HG02870 (cell line): ENCODE measurements at regions not wholly inside any gene's neighbourhood (a gene's known extent, or its start where the extent isn't known, plus 50 kb on each side); places are given as distances from the start of the nearest gene placed in this dataset.

Source experiments
- ATAC-seq: cut with Tn5 transposase; IDR thresholded peaks from one replicate; pipeline ENCODE4 v1.9.1; 2021; ENCODE audit warnings: mild to moderate bottlenecking, moderate library complexity; ENCODE audit not compliant: unreplicated experiment

- no peak for ATAC-seq
These were observed 375.1 kb upstream of the ROBO2 start for GRCh38 chr3:76664816-76665215.

- no peak for ATAC-seq
These were observed 371.2 kb upstream of the ROBO2 start for GRCh38 chr3:76668653-76669052.

DNA sequence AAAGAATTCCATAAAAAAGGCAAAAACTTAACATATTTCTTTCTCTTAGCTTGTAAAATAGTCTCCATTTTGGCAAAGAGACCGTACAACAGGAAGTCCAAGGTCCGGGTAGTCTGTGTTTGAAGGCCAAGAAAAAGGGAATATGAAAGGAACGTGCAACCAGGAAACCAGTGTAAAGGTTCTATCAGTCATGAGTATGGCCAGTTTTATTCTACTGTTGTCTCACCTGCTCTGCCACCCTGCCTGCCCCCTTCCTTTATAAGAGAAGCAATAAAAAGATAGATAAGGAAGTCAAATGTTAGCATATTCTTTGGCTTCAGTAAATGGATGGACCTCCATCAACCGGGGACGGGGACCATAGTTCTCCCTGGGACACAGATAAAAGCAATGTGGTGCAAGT, 370.6 kb upstream of the ROBO2 start:
- ATAC-seq: no peak

- ATAC-seq: no peak
These were observed 366.7 kb upstream of the ROBO2 start for GRCh38 chr3:76673171-76673570.

DNA sequence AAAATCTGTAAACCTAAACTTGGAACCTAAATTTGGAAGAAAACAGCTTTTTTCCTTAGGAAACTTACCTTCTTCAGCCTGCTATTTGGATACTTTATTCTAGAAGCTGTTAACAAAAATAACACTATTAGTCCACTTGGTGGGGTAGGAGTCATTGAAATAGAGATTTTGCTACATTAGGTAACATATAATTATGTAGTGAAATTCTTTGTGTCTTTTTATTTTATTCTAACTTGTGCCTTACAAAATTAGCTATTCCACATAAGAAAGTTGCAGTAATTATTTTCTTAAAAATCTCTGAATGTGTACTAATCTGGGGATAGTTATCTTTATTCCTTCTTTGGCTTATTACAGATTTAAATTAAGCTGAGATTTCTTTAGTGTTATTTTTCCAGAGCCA, 360.4 kb upstream of the ROBO2 start:
- no peak for ATAC-seq

DNA sequence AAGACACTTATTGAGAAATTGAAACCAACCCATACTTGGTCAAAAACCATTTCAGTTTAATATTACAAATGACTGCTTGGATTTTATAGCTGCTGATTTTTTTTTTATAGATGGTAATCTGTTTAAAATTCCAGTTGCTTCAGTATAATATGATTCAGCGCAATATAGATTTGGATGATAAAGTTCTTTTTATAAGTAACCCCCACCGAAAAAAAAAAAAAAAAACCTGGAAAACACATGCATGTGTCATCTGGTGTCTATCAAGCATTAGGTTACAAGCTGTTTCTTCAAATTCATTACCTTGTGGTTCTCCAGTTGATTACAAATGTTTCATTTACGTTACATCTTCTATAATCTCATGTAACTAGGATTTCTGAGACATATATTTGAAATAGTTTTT, 356.6 kb upstream of the ROBO2 start:
- ATAC-seq: no peak

- ATAC-seq: no peak
These were observed 355.0 kb upstream of the ROBO2 start for GRCh38 chr3:76684946-76685345.

DNA sequence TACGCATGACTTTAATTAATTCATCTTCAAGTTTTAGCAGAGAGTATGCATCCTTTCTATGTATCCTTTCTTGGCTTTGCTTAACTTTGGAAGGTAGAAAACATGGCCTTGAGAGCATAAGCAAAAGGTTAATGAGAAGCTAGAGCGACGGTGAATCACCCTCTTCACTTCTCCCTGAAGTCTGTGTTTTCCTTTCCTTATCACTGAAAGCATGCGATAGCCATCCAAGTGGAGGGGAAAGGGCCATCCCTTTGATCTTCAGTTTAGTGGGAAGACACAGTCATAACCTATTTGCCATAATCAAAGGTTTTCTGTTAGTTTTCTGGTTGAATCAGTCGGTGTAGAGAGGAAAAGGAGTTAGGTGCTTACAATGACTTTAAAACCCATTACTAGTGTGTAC, 354.0 kb upstream of the ROBO2 start:
- no peak for ATAC-seq

DNA sequence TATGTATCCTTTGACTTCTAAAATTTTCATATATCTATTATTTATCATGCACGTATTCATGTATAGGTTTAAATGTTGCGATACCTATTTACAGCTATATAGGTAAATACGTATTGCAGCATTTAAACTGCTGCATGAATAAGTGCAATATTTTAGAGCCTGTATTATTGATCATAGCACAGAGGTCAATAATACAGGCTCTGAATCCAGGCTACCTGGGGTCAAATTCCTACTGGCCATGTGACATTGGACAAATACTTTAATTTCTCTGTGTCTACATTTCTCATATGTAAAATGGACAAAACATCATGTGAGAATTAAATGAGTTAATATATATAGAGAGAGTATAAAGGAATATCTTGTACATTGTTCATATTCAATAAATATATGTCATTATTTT, 352.9 kb upstream of the ROBO2 start:
- ATAC-seq: no peak

GRCh38 chr3:76694063-76694462, 345.8 kb upstream of the ROBO2 start:
- ATAC-seq: no peak

GRCh38 chr3:76698136-76698706, 341.7 kb upstream of the ROBO2 start:
- no peak for ATAC-seq

DNA sequence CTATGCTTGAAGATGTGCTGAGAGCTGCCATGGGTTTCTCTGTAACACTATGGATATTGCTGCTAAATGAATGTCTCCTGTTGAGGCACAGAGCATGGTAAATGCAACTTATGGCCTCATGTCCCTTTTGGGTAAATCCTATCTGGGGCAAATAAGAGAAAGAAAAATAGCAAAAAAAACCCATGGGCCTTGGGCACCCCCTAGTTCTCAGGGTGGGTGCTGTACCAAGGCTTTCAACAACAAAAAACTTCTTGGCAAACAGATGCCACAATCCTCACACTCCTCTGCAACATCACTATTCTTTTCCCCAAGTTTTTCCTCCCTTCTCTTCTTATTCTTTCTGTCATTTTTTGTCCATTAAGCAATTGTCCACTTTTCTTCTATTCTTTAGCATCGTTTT, 340.1 kb upstream of the ROBO2 start:
- no peak for ATAC-seq

GRCh38 chr3:76700323-76700722, 339.6 kb upstream of the ROBO2 start:
- ATAC-seq: no peak

GRCh38 chr3:76702676-76703075, 337.2 kb upstream of the ROBO2 start:
- ATAC-seq: no peak

GRCh38 chr3:76715426-76715825, 324.5 kb upstream of the ROBO2 start:
- no peak for ATAC-seq

GRCh38 chr3:76723366-76723765, 316.5 kb upstream of the ROBO2 start:
- no peak for ATAC-seq

DNA sequence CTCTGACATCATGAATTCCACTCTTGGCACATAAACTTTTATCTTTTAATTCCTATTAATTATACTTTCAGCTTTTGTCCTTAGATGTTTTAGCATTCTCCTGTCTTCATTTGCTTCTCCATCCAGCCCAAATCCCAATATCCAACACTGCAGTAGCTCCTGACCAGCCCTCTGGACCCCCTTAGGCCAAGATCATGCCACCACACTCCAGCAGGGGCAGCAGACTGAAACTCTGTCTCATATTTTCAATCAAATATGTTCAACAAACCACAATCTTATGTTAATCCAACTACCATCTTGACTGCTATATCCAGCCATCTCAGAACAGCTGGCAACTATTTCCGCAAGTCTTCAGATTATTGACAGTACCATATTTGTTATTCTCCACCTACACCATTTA, 315.8 kb upstream of the ROBO2 start:
- no peak for ATAC-seq

GRCh38 chr3:76724706-76725105, 315.2 kb upstream of the ROBO2 start:
- ATAC-seq: no peak

GRCh38 chr3:76726034-76726433, 313.9 kb upstream of the ROBO2 start:
- ATAC-seq: no peak

DNA sequence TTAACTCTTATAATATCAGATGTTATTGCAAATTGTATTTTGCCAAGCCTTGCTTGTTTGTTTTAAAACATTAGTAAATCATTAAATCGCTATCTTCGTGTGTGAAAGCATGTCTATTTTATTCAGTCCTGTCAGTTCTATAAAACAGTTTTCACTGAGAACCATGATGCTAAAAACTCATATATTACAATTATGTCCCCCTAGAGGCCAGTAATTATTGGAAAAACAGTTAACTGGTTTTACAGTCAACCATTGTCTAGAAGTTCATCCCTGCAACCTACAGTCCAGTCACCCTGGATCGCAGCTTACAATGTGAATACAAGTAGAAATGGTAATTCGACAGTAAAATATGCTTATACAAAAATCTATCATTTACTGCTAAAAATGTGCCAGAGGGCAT, 311.5 kb upstream of the ROBO2 start:
- no peak for ATAC-seq

- no peak for ATAC-seq
These were observed 308.4 kb upstream of the ROBO2 start for GRCh38 chr3:76731471-76731870.

DNA sequence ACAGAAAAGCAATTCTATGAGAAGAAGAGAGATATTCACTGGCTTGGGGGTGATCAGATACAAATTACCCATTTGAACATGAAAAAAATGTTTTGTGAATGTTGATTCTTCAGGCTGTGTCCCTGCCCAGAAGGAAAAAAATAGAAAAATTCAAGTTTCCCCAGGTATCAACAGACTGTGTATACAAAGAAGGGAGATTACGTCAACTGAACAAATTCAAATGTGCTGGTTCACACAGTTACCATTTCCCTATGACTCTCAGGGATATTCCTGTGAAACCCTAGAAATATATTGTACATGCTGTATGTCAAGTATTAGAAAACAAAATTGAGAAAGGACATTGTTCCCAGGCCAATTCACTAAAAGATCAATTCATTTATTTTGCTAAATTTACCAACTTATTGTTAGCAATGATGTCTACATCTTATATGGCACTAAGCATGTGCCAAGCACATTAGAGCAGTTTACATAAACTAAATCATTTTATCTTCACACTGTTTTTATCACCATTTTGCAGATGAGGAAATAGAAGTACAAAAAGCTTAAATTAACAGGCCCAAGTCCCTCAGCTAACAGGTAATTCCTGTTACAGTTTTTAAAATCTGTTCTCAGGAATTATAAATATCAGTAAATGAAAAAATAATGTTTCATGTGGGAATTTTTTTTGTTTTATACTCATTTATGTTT, 306.7 kb upstream of the ROBO2 start:
- ATAC-seq: no peak

GRCh38 chr3:76735152-76735551, 304.7 kb upstream of the ROBO2 start:
- no peak for ATAC-seq
